OCI-LY1 (cell line): ENCODE measurements at regions not wholly inside any gene's neighbourhood (a gene's known extent, or its start where the extent isn't known, plus 50 kb on each side); places are given as distances from the start of the nearest gene placed in this dataset.
"Not testable (repeated sequence)": the region's sequence is repeated elsewhere in the genome, so short reads cannot be mapped to it uniquely, and the experiment has no call there.

Source experiments
- H2AFZ ChIP-seq: fragments of 200-600 bp; sonication (generic), shearing (Covaris generic); 2 replicates; pipeline ENCODE4 v1.6.0; 2014; ENCODE audit warnings: antibody characterized with exemption, mild to moderate bottlenecking, low read length
- H3F3A ChIP-seq: fragments of 200-600 bp; sonication (generic), shearing (Covaris generic); 2 replicates; pipeline ENCODE4 v1.6.0; 2014; ENCODE audit warnings: mild to moderate bottlenecking, antibody characterized with exemption, low read length, moderate library complexity; ENCODE audit not compliant: insufficient read depth
- H3K27ac ChIP-seq: fragments of 200-600 bp; sonication (generic); 2 replicates; pipeline ENCODE4 v1.5.1; 2014; ENCODE audit warnings: low read length, mixed run types, mild to moderate bottlenecking, low read depth; ENCODE audit not compliant: poor library complexity, severe bottlenecking
- H3K27me3 ChIP-seq: fragments of 200-600 bp; sonication (generic); 2 replicates; pipeline ENCODE4 v1.6.0; 2014; ENCODE audit warnings: antibody characterized with exemption, mild to moderate bottlenecking, low read length, moderate library complexity; ENCODE audit not compliant: insufficient read depth
- H3K36me3 ChIP-seq: fragments of 200-600 bp; sonication (generic); 2 replicates; pipeline ENCODE4 v1.6.1; 2014; ENCODE audit warnings: mild to moderate bottlenecking, antibody characterized with exemption, low read length, moderate library complexity, mixed read lengths; ENCODE audit not compliant: insufficient read depth
- H3K4me1 ChIP-seq: fragments of 200-600 bp; sonication (generic); 2 replicates; pipeline ENCODE4 v1.5.1; 2014; ENCODE audit warnings: mild to moderate bottlenecking, low read length, moderate library complexity; ENCODE audit not compliant: insufficient read depth, severe bottlenecking
- H3K4me2 ChIP-seq: fragments of 200-600 bp; sonication (generic), shearing (Covaris generic); 2 replicates; pipeline ENCODE4 v1.6.1; 2014; ENCODE audit warnings: low read length
- H3K4me3 ChIP-seq: fragments of 200-600 bp; sonication (generic); 2 replicates; pipeline ENCODE4 v1.5.1; 2014; ENCODE audit warnings: low read length, low read depth, mild to moderate bottlenecking, mixed read lengths; ENCODE audit not compliant: poor library complexity, severe bottlenecking
- H3K79me2 ChIP-seq: fragments of 200-600 bp; shearing (Covaris generic); 2 replicates; pipeline ENCODE4 v1.6.1; 2016; ENCODE audit warnings: mixed run types, low read length, mixed read lengths; ENCODE audit not compliant: insufficient read depth
- H3K9ac ChIP-seq: fragments of 200-600 bp; sonication (generic), shearing (Covaris generic); 2 replicates; pipeline ENCODE4 v1.6.1; 2014; ENCODE audit warnings: mild to moderate bottlenecking, low read length, mixed read lengths
- H3K9me2 ChIP-seq: fragments of 200-600 bp; sonication (generic), shearing (Covaris generic); 2 replicates; pipeline ENCODE4 v1.6.1; 2014; ENCODE audit warnings: low read depth, mild to moderate bottlenecking, low read length, mixed read lengths
- H3K9me3 ChIP-seq: fragments of 200-600 bp; shearing (Covaris generic); 2 replicates; pipeline ENCODE4 v1.6.1; 2014; ENCODE audit warnings: low read length, mixed read lengths
- H4K20me1 ChIP-seq: fragments of 200-600 bp; sonication (generic), shearing (Covaris generic); 2 replicates; pipeline ENCODE4 v1.6.0; 2016; ENCODE audit warnings: mild to moderate bottlenecking, low read length; ENCODE audit not compliant: insufficient read depth
- CTCF ChIP-seq: fragments of 200-600 bp; sonication (generic), shearing (Covaris generic); IDR thresholded peaks from 2 replicates; pipeline ENCODE4 v1.5.1; 2017; ENCODE audit warnings: mild to moderate bottlenecking, antibody characterized with exemption, low read length, moderate library complexity, mixed read lengths
- EZH2 ChIP-seq: fragments of 200-600 bp; sonication (generic), shearing (Covaris generic); IDR thresholded peaks from 2 replicates; pipeline ENCODE4 v1.8.0; 2017; ENCODE audit warnings: borderline replicate concordance, mixed run types, mild to moderate bottlenecking, antibody characterized with exemption, low read length, moderate library complexity, mixed read lengths

GRCh38 chr19:22526661-22527272 lies 104.6 kb upstream of the ZNF98 start:
- Histone ChIP-seq H3K4me3 (no peak overlapping the region), H3K9me3 (no peaks in the 10 kb centered on the region)

GRCh38 chr19:22523940-22524339 lies 101.8 kb upstream of the ZNF98 start:
- Histone ChIP-seq H3K4me1 (no peaks in the 10 kb centered on the region), H3K79me2 (no peaks in the 10 kb centered on the region), H3K9me3 (no peaks in the 10 kb centered on the region), H3K27me3 (no peaks in the 10 kb centered on the region), H2AFZ (no peak overlapping the region), H3K9me2 (no peaks in the 10 kb centered on the region), H3F3A (no peaks in the 10 kb centered on the region), H3K9ac (no peak overlapping the region), H3K4me2 (no peak overlapping the region), H3K27ac (no peak overlapping the region), H4K20me1 (no peaks in the 10 kb centered on the region), H3K4me3 (no peak overlapping the region), H3K36me3 (no peaks in the 10 kb centered on the region)
- TF ChIP-seq EZH2, result no peak
- TF ChIP-seq CTCF, result no peak

More at GRCh38 chr19:22526661-22527272, 104.6 kb upstream of the ZNF98 start:
- TF ChIP-seq EZH2 (no peak), CTCF (no peak)
- Histone ChIP-seq H3K27ac (no peak overlapping the region), H3K4me1 (no peaks in the 10 kb centered on the region), H3K9ac (no peak overlapping the region), H3K36me3 (no peaks in the 10 kb centered on the region), H3K4me2 (no peak overlapping the region), H3K27me3 (no peaks in the 10 kb centered on the region), H2AFZ (no peak overlapping the region), H3K79me2 (no peaks in the 10 kb centered on the region), H3F3A (no peaks in the 10 kb centered on the region), H4K20me1 (no peaks in the 10 kb centered on the region), H3K9me2 (no peaks in the 10 kb centered on the region)

GRCh38 chr19:22519562-22519961 lies 97.4 kb upstream of the ZNF98 start:
- not testable (repeated sequence) for H2AFZ ChIP-seq, H3K9me3 ChIP-seq, H3F3A ChIP-seq

GRCh38 chr19:22519152-22519551 lies 97.0 kb upstream of the ZNF98 start:
- no peaks in the 10 kb centered on the region for H3K79me2 ChIP-seq
- H3K4me1 ChIP-seq, result no peaks in the 10 kb centered on the region
- H3F3A ChIP-seq, result no peaks in the 10 kb centered on the region
- no peak for TF ChIP-seq EZH2
- H3K4me2 ChIP-seq, result no peak overlapping the region
- H3K4me3 ChIP-seq, result no peak overlapping the region
- H3K9ac ChIP-seq, result no peak overlapping the region
- H3K27me3 ChIP-seq, result no peaks in the 10 kb centered on the region
- H4K20me1 ChIP-seq, result no peaks in the 10 kb centered on the region
- no peak overlapping the region for H3K27ac ChIP-seq
- no peaks in the 10 kb centered on the region for H3K9me2 ChIP-seq
- no peak overlapping the region for H2AFZ ChIP-seq
- H3K36me3 ChIP-seq, result no peaks in the 10 kb centered on the region
- no peaks in the 10 kb centered on the region for H3K9me3 ChIP-seq

More at GRCh38 chr19:22519562-22519961, 97.4 kb upstream of the ZNF98 start:
- H3K4me2 ChIP-seq, H3K4me1 ChIP-seq, H4K20me1 ChIP-seq, H3K4me3 ChIP-seq, H3K36me3 ChIP-seq, H3K79me2 ChIP-seq, H3K27ac ChIP-seq, H3K9me2 ChIP-seq, H3K9ac ChIP-seq, H3K27me3 ChIP-seq: not testable (repeated sequence)
